C4-2B (cell line): ENCODE measurements at regions not wholly inside any gene's neighbourhood (a gene's known extent, or its start where the extent isn't known, plus 50 kb on each side); places are given as distances from the start of the nearest gene placed in this dataset.

Source experiments
- H3K27ac ChIP-seq: fragments of 450-650 bp; 2 replicates; pipeline ENCODE4 v1.5.1; 2017
- ZFX ChIP-seq: fragments of 450-650 bp; IDR thresholded peaks from 2 replicates; pipeline ENCODE4 v1.6.1; 2017
- TF ChIP-seq, protein P1 (sequence below): fragments of 450-650 bp; conservative IDR thresholded peaks from 2 replicates; pipeline ENCODE4 v1.5.1; 2017; ENCODE audit warnings: mild to moderate bottlenecking

DNA sequence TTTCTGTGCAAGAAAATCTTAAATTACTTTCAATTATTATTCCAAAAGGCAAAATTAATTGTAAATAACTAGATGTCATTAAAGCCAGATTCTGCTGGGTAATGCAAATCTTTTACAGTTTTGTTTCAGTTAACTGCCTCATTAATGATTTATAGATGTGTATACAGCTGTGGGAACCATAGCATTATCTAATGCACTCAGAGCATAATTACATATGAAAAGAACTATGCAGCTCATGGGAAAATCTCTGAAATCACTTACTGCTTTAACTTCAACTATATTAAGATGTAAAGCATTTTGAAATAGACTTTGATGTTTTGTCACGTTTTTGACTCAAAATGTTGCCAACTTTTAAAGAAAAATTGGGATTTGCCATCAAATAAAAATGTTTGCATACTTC is 630.3 kb upstream of the KLHL4 start:
- H3K27ac ChIP-seq: no peak overlapping the region
- TF ChIP-seq ZFX: no peak
- TF ChIP-seq, protein P1, sequence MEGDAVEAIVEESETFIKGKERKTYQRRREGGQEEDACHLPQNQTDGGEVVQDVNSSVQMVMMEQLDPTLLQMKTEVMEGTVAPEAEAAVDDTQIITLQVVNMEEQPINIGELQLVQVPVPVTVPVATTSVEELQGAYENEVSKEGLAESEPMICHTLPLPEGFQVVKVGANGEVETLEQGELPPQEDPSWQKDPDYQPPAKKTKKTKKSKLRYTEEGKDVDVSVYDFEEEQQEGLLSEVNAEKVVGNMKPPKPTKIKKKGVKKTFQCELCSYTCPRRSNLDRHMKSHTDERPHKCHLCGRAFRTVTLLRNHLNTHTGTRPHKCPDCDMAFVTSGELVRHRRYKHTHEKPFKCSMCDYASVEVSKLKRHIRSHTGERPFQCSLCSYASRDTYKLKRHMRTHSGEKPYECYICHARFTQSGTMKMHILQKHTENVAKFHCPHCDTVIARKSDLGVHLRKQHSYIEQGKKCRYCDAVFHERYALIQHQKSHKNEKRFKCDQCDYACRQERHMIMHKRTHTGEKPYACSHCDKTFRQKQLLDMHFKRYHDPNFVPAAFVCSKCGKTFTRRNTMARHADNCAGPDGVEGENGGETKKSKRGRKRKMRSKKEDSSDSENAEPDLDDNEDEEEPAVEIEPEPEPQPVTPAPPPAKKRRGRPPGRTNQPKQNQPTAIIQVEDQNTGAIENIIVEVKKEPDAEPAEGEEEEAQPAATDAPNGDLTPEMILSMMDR: no peak

DNA sequence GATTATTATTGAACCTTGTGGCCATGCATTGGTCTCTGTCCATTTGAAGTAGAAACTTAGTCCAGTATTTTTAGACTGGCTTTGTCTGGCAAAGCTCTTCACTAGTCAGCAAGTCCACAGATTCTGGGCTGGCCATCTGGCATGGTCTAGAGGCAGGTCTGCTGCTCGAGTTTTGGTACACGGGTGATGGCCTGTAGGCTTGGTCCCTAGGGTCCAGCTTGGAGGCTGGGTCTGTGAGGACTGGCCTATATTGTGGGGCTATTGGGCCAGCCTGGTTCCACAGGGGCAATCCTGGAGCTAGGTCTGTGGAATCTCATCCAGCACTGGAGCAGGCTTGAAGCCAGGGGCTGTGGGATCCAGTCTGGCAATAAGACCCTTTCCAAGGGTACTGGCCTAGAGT is 607.6 kb upstream of the KLHL4 start:
- H3K27ac ChIP-seq: no peak overlapping the region

DNA sequence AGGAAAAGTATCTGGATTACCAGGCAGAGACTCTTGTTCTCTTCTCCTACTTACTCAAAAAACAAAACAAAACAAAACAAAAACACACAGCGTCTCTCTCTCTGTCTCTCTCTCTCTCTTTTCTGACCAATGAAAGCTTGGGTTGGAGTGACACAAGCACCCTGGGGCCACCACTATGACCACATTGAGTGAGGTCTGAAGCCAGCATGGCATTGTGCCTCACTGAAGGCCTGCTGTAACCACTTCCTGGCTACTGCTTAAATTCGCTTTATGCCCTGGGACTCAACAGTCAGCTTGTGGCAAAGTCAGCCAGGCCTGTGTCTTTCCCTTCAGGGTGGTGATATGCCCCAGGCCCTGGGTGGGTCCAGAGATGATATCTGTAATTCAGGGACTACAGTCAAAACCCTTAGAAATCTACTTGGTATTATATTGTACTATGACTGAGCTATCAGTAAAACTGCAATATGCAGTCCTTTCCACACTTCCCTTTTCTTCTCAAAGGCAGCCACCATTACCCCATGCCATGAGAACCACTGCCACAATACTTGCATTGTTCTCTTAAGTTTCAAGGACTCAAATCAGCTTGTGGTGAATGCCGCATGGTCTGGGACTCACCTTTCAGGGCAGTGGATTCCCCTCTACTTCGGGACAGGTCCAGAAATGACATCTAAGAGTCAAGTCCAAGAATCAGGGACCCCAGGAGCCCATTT is 606.8 kb upstream of the KLHL4 start:
- H3K27ac ChIP-seq: no peak overlapping the region
- TF ChIP-seq, protein P1: no peak
- TF ChIP-seq ZFX: no peak

More for the DNA sequence above, 607.6 kb upstream of the KLHL4 start:
- TF ChIP-seq, protein P1: no peak
- TF ChIP-seq ZFX: no peak

DNA sequence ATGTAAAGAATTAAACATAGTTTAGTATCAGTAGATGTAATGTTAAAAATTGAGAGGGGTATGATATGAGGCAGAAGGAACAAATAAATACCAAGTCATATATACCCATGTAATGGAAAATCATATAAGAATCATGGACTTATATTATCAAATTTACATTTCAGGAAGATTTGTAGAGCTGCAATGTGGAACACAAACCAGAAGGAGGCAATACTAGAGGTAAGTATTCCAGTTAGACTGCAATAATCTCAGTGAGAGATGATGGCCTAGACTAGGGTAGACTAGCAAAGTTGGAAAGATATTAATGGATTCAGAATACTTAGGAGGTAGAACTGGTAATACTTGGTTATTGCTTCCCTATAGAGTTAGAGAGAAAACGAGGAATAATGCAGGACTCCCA is 603.0 kb upstream of the KLHL4 start:
- TF ChIP-seq, protein P1: no peak
- no peak for TF ChIP-seq ZFX
- no peak overlapping the region for H3K27ac ChIP-seq

DNA sequence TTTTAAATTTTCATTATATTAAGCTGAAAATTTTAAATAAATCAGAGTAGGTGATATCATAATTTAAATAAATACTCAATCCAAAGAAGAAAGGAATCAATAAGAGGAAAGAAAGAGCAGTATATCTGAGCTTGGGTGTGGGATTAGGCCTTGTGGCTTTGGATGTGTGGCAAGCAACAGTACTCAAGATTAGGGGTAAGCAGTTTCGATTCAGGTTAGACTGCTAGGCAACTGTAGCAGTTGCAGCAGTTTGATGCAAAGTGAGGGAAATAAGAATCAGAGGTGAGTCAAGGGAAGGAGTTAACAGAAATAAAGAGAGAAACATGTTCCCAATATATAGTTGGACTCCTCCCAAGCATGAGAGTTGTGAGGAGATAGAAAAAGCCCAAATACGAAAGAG is 599.6 kb upstream of the KLHL4 start:
- TF ChIP-seq, protein P1: no peak
- no peak for TF ChIP-seq ZFX
- no peak overlapping the region for H3K27ac ChIP-seq

DNA sequence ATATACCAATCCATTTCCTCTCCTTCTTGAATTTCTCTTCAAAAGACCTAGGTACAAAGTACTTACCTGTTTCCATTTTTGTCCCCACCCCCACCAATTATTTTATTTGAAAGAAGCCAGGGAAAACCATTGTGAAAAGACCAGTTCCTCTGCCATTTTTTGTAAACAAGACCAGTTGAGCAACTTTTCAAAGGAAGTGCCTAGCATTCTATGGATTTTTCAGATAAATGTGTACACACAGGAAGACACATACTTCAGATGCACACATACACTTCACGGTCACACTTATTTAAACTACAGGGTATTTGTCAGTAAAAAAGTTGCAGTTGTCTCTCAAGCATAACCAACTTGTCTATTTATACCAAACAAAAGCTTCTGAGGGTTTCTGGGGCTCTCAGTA is 587.2 kb upstream of the KLHL4 start:
- H3K27ac ChIP-seq: no peak overlapping the region
- TF ChIP-seq, protein P1: no peak
- no peak for TF ChIP-seq ZFX

DNA sequence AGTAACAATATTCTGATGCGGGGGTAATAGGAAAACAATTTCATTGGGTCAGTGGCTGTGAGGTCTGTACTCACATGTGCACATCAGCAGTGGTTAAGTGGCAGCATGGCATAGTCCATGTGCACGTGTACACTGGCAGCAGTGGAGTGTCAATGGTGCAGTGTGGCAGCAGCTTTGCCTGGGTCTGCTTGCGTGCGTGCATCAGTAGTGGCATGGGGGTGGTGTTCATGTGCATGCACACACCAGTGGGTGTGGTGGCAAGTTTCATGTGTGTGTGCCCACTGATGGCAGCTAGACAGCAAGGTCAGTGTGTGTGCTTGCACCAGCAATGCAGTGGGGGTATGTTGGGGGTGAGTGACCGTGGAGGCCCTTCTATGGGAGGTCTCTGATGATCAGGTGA is 581.6 kb upstream of the KLHL4 start:
- TF ChIP-seq, protein P1: no peak
- no peak for TF ChIP-seq ZFX

More for the DNA sequence above, 581.6 kb upstream of the KLHL4 start:
- no peak overlapping the region for H3K27ac ChIP-seq
